ENCODE measurements at regions not wholly inside any gene's neighbourhood (a gene's known extent, or its start where the extent isn't known, plus 50 kb on each side); places are given as distances from the start of the nearest gene placed in this dataset.
"Not testable (repeated sequence)": the region's sequence is repeated elsewhere in the genome, so short reads cannot be mapped to it uniquely, and the experiment has no call there.

DNA sequence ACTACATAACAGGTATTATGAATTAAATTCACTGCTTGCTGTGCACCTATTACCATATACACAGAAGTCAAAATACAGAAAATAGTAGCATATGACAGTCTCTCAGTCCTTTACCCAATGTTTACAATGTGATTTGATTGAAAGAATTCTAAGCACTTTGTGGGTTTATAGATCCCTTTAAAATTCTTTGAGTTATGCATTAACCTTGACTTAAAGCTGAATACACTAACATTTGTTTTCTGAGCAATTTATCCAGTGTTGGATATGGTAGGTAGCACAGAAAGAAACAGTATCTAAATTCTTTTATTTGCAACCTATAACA is 230.8 kb upstream of the DDI1 start:
- CTCF ChIA-PET = no interaction called here
- TF ChIP-seq CTCF (IDR thresholded peaks at IDR 0.05; ENCODE audit: control extremely low read depth, extremely low read depth, low read depth, missing control alignments) = no peak
- POLR2A ChIA-PET = no interaction called here

GRCh38 chr11:103806130-103806895 is 230.1 kb upstream of the DDI1 start:
- ChIA-PET POLR2A (no interaction called here), CTCF (no interaction called here)
- DNase-seq (ENCODE audit: extremely low spot score) = no peak
- no peak for TF ChIP-seq CTCF (IDR thresholded peaks at IDR 0.05; ENCODE audit: control extremely low read depth, extremely low read depth, low read depth, missing control alignments)

More for the DNA sequence above, 230.8 kb upstream of the DDI1 start:
- no peak for DNase-seq (ENCODE audit: extremely low spot score)

- ChIA-PET POLR2A (no interaction called here), CTCF (no interaction called here)
- no peak for DNase-seq (ENCODE audit: extremely low spot score)
- no peak for TF ChIP-seq CTCF (IDR thresholded peaks at IDR 0.05; ENCODE audit: control extremely low read depth, extremely low read depth, low read depth, missing control alignments)
These were observed 228.6 kb upstream of the DDI1 start for GRCh38 chr11:103807806-103808205.

DNA sequence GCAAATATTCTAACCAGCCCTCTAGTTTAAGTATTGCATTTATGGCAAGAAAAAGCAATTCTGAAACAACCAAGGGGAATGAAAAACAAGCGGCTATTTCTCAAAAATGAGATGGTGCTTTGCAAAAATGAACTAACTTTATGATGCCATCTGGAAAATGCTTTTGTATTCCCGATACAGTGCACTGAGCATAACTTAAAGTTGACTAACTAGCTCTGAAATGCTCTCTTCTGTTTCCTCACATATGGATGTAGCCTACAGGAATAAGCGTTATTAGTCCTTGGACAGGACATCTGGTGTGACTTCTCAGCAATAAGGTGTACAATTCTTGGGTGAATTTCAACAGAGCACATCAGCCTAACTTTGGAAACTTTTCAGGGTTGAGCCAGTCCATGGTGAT is 228.2 kb upstream of the DDI1 start:
- DNase-seq (ENCODE audit: extremely low spot score) = no peak
- ChIA-PET POLR2A (no interaction called here), CTCF (no interaction called here)
- no peak for TF ChIP-seq CTCF (IDR thresholded peaks at IDR 0.05; ENCODE audit: control extremely low read depth, extremely low read depth, low read depth, missing control alignments)

GRCh38 chr11:103811870-103812455 is 224.5 kb upstream of the DDI1 start:
- no peak for DNase-seq (ENCODE audit: extremely low spot score)
- ChIA-PET POLR2A (no interaction called here), CTCF (no interaction called here)
- no peak for TF ChIP-seq CTCF (IDR thresholded peaks at IDR 0.05; ENCODE audit: control extremely low read depth, extremely low read depth, low read depth, missing control alignments)

GRCh38 chr11:103812680-103813079 is 223.8 kb upstream of the DDI1 start:
- DNase-seq (ENCODE audit: extremely low spot score) = no peak
- ChIA-PET POLR2A (no interaction called here), CTCF (no interaction called here)
- no peak for TF ChIP-seq CTCF (IDR thresholded peaks at IDR 0.05; ENCODE audit: control extremely low read depth, extremely low read depth, low read depth, missing control alignments)

- CTCF ChIA-PET; DNase-seq (ENCODE audit: extremely low spot score); POLR2A ChIA-PET: not testable (repeated sequence)
These were observed 216.1 kb upstream of the DDI1 start for GRCh38 chr11:103820345-103820744.
